ENCODE measurements at regions not wholly inside any gene's neighbourhood (a gene's known extent, or its start where the extent isn't known, plus 50 kb on each side); places are given as distances from the start of the nearest gene placed in this dataset.

- H3K27me3 ChIP-seq (replicated peaks in 1 of 2; ENCODE audit: control insufficient read depth in 2 of 2, insufficient read depth in 2 of 2, low read length in 1 of 2), result no peaks in the 10 kb centered on the region
- no peak overlapping the region for H3K27ac ChIP-seq (ENCODE audit: control insufficient read depth, insufficient read depth)
- H3K36me3 ChIP-seq (ENCODE audit: control insufficient read depth in 2 of 2, insufficient read depth in 2 of 2, low read length in 1 of 2), result no peaks in the 10 kb centered on the region
- POLR2A ChIA-PET, result no interaction called here
- H3K79me2 ChIP-seq (ENCODE audit: control insufficient read depth, insufficient read depth, low read length), result no peaks in the 10 kb centered on the region
- no peaks in the 10 kb centered on the region for H4K20me1 ChIP-seq (ENCODE audit: control insufficient read depth, insufficient read depth)
- no peak overlapping the region for H3K9ac ChIP-seq (ENCODE audit: control insufficient read depth, insufficient read depth, low read length)
- WGBS (ENCODE audit: insufficient coverage, insufficient replicate concordance, low lambda C conversion rate, missing lambda C conversion rate), result 49% methylated on average over 2 of the region's 2 CpGs
- in situ Hi-C loops (cut with MboI), result no loop called here
- BruUV-seq (replicated peaks), result no TSS peak
- RAD21 ChIA-PET (ENCODE audit: unreplicated experiment), result no interaction called here
- CTCF ChIA-PET, result no interaction called here
- H3K4me1 ChIP-seq (ENCODE audit: control insufficient read depth, insufficient read depth, low read length), result no peaks in the 10 kb centered on the region
- H3K9me3 ChIP-seq (replicated peaks; ENCODE audit: control insufficient read depth, insufficient read depth, low read length), result no peaks in the 10 kb centered on the region; the same call in 2 of the 3 replicates
- no peak overlapping the region for H3K4me3 ChIP-seq
- intact Hi-C loops (cut with micrococcal nuclease; ENCODE audit: unreplicated experiment), result loop anchor here (5.0 kb wide), 1 partner anchor 85 kb away; no protein-coding TSS in a partner anchor
- no peak for FAIRE-seq
- H2AFZ ChIP-seq (ENCODE audit: control insufficient read depth, low read depth, low read length), result no peak overlapping the region
- SMC1A ChIA-PET (ENCODE audit: uncharacterized antibody, unreplicated experiment), result no interaction called here
- ATAC-seq, result no peak
- no peak for DNase-seq (ENCODE audit: low read depth, low spot score)
- no peak overlapping the region for H3K4me2 ChIP-seq (ENCODE audit: control insufficient read depth, insufficient read depth)
- TF ChIP-seq CUX1 (IDR thresholded peaks at IDR 0.05; ENCODE audit: insufficient replicate concordance, low read depth, low read length) (no peak), E2F8 (IDR thresholded peaks at IDR 0.05; ENCODE audit: low read depth, partially characterized antibody) (no peak), ZBTB40 (IDR thresholded peaks at IDR 0.05; ENCODE audit: borderline replicate concordance) (no peak), RUNX3 (IDR thresholded peaks at IDR 0.05; ENCODE audit: low read length) (no peak), ASH2L (IDR thresholded peaks at IDR 0.05; ENCODE audit: borderline replicate concordance, low read depth) (no peak), KLF5 (IDR thresholded peaks at IDR 0.05; ENCODE audit: partially characterized antibody) (no peak), EGR1 (IDR thresholded peaks at IDR 0.05; ENCODE audit: borderline replicate concordance in 1 of 2, low read depth in 2 of 2, low read length in 2 of 2) (no peak), USF1 (IDR thresholded peaks at IDR 0.05; ENCODE audit: borderline replicate concordance, extremely low read length, insufficient read depth, low read depth, low read length) (no peak), SMC3 (IDR thresholded peaks at IDR 0.05; ENCODE audit: borderline replicate concordance, low read length) (no peak), SUZ12 (IDR thresholded peaks at IDR 0.05; ENCODE audit: unreplicated experiment) (no peak), BACH1 (IDR thresholded peaks at IDR 0.05; ENCODE audit: borderline replicate concordance) (no peak)
Observed at GRCh38 chr11:37532271-37532670, 934.2 kb upstream of the RAG2 start.

Measured in GM12878 (cell line).